Ureter (tissue), 1 donor: ENCODE measurements at regions not wholly inside any gene's neighbourhood (a gene's known extent, or its start where the extent isn't known, plus 50 kb on each side); places are given as distances from the start of the nearest gene placed in this dataset.

Experiments
- DNase-seq: peaks from one replicate; pipeline ENCODE4 v3.0.0-alpha.2; 2020; ENCODE audit warnings: low spot score
- donor health status: DM: yes; HTN: yes; CAD: no.

DNA sequence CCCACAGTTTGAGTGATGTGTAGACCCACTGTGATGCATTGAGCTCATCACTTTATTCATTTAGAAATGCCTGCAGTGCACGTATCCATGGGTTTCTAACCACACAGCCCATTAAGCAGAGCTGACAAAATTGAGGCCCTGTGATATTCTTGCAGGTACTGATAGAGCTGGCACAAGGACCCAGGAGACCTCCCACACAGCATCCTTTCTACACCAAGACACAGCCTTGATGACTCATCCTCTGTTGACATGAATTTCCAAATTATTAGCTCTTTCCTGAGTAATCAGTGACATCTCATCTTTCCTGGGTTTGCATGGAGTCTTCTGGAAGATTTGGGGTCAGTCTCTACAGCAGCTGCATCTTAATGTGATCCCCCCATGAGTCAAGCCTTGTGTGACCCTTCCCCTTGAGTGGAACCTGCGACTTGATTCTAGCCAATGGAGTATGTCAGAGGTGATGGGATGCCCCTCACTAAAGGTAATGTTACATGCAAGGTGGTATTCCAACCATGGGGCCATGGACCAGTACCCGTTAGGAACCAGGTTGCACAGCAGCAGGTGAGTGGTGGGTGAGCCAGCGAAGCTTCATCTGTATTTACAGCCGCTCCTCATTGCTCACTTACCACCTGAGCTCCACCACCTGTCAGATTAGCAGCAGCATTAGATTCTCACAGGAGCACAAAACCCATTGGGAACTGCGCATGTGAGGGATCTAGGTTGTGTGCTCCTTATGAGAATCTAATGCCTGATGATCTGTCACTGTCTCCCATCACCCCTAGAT is 181.1 kb upstream of the ARL4C start:
- no peak for DNase-seq

DNA sequence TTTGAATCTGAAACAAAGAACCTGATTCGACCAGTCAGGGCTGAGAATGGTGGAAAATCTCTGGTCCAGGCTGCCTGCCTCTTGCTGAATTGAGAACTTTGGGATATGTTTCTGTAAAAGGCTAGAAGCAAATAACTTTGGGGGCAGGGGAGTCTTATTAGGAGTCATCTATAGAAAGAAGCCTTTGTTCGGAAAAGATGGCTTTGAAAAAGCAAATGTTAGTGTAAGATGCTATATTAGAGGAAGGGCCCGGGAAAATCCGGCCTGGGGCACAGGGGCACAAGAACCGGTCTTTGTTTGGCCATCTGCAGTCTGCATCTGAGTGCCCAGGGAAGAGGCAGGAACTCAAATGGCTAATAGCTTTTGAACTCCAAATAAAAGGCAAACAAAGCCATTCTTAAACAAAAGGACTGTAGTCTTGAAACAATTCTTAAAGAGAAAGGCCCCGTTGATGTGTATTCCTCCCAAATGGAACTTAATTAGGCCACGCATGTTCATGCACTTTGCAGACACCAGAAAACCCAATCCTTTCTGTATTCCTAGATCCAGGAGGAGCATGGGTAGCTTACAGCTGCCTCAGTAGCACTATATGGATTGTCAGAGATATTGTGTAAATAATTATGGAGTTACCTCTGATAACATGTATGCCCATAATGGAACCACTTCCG is 180.0 kb upstream of the ARL4C start:
- DNase-seq, result no peak

DNA sequence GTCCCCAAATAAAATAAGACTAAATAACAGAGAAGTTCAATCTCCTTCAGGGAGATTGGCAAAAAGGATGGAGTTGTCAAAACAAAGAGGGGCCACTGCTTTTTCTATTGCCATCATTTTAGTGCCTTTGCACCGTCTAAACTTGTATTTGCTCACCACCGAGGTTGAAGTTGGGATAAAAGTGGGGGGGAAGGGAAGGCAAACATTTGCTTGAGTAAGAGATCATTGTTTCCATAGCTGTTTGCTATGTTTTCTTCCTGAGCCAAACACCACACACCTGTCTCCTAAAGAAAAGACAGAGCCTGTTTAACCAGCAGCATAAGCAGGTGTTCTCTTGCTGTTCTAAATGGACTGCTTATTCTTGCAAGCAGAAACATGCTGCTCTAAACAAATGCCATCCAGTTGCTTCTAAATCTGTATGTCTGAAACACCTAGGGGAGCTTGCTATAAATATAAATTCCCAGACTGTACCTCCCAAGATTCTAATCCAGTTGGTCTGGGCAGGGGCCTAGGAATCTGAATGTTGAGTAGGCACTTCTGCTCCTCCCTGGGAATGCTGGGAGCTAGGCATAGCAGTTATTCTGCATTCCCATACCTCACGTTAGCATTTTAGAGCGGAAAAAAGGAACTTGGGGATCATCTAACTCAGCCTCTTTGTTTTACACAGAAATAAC is 179.4 kb upstream of the ARL4C start:
- DNase-seq, result no peak

DNA sequence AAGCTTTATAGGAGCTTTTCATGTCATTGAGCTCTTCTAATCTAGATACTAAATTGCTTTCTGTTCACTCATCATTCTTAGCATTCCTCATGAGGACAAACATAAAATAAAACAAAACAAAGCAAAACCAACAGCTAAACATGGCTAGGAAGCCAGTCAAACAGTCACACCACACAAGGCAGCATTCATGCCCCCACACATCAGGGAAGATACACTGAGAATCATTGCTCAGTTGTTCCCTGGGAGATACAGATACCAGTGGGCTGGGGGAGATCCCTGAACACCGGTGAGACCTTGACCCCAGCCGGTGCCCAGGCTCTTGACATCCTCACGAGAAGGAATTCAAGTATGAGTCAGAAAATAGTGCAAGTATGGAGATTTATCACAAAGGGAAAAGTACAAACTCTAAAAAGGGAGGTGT is 177.9 kb upstream of the ARL4C start:
- no peak for DNase-seq

DNA sequence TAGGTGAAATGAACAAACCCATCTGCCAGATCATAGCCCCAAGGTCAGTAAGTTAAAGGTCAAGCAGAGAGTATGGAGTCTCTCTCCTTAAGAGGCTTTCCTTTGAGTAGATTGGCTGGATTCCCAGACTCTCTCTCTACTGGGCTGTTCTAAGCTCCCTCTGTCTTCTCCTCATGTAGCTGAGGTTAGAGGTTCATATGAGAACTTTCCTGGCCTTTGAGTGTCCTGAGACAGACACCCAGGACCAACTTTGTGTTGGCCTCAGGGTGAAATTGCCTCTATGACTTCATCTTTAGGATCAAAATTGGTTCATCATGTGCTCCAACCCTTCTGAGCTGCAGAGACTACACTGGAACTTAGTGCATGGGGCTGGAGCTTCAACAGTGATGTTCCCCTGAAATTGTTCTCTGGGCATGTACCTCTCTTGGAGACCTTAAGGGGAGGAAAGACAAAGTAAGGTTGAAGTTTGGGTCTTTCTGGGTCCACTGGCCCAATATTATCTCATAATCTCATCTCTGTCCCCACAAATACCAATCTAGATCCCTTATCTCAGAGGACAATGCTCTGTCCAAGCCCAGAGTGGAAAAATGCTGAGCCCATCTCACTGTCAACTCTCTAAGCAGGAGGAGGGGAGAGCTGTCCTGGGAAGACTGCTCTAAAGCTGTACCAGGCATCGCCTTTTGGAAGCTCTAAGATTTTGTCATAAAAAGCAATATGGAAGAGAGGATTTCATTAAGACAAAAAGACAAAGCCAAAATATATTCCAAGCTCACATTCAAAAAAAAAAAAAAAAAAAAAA is 177.3 kb upstream of the ARL4C start:
- no peak for DNase-seq

DNA sequence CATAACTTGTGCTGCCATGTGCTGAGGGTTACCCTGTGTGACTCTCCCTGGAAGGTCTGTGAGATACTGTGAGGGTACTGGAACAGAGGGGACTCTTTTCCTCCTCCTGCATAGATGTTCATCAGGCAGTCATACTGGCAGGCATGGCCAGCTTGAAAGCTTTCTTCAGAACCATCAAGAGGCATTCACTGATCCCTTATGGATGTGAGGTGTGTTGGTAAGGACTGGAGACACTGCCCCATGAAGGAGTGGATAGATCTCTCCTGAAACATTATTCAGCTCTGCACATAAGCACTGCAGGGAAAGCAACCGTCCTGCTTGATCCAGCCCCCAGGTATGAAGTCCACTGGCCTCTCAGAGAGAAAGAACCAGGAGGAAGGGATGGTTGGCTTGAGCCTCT is 176.6 kb upstream of the ARL4C start:
- no peak for DNase-seq

DNA sequence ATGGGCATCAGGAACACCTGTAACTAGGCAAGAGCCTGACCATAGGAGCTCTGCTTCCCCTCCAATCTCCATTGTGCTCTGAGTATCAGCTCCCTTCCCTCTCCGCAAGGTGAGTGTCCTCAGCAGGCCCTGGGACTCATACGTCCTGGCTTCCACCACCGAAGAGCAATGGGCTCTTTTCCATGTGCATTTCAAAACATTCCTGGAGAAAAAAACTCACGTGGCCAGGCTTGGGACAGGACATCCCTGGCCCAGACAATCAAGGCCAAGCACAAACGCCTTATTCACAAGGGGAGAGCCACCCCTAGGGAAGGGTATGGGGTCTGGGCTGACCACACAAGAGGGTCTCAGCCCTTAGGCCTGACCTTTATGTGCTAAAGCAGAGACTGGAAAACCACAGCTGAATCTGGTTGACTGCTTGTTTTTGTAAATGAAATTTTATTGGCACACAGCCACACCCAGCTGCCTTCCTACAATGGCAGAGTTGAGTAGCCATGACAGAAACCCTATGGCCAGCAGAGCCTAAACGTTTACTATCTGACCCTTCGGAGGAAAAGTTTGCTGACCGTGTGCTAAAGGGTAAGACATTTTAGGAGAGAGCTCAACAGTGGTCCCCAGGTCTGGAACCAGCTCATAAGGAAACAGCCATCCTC is 175.7 kb upstream of the ARL4C start:
- DNase-seq, result no peak

DNA sequence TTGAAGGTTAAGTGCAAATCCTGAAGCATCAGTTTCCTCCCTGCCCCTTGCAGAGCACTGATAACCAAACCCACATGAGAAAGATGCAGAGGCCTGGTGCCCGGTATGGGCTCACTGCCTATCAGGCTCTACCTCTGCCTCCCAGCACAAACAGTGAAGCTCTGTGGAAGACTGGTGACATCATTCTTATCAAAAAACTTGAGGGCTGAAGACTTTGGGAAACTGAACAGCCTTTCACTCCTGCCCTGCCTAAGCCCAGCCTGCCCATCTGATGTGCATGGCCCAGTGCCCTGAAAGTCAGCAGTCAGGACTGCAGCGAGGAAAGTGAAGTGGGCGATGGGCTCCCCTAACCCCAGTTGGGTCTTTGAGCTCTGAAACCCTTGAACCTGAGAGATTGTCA is 174.8 kb upstream of the ARL4C start:
- DNase-seq, result no peak

DNA sequence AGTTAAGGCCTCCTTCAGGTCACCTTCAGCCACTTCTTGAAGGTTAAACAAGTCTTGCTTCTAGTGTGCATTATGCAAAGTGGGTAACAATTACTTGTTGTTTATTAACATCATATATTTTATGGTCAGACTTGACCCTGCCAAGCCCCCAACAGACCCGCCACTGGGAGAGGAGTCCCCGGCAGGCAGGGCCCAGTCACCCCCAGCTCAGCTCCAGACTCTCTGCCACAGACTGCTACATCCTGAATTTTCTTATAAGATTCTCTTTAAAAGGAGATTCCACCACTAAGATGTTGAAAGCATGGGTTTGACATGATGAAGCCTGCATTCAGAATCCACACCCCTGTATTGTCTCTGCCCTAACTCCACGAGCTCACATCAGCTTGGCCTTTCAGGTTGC is 174.3 kb upstream of the ARL4C start:
- DNase-seq, result no peak

DNA sequence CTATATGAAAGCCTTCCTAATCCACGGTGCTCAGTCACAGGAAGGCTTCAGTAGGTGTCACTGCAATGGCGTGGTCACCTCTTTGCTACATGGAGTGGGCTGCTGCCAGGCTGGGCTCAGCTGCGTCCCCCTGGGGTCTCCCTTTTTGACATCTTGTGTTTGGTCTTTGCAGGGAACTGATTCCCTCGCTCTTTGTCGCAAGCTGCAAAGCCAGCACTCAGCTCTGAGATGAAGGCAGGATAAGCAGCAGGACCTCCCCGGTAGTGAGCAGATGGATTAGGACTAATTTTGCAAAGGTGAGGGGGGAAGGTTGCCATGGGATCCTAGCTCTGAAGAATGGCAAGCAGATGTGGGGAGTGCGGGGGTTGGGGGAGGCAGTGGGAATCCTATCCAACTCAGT is 173.9 kb upstream of the ARL4C start:
- DNase-seq, result no peak

DNA sequence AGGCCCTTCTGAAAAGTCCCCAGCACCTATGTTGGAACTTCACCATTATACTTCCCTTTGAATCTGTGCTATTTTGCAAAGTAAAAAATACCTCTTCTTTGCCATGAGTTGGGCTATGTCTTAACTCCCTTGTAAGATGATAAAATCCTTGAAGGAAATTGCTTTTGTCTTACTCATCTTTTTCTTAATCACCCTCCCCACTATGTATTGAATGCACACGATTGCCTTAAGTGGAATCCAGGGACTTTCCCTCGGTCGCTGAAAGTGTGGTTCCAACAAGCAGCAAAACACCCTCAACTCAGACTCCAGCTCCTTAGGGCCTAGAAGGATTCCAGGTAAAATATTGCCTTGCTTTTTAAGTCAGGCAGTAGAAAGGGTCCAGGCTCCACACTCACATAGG is 173.2 kb upstream of the ARL4C start:
- DNase-seq, result no peak

DNA sequence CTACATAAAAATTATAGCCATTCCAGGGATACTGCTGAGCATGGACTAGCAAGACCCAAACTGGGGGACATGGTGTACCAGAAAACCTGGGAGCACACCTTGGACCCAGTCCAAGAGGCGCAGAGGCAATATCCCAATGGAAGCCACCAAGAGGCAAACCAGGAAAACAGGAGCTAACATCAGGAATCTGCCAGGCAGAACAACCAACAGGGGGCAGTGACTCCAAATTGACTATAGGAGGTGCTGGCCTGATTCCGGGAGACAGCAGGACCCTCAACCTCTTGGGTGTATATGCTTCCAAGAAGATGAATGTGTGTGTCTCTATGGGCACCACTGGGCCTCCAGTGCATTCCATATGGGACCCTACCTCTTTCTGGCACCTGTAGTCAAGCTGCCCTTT is 172.7 kb upstream of the ARL4C start:
- no peak for DNase-seq

DNA sequence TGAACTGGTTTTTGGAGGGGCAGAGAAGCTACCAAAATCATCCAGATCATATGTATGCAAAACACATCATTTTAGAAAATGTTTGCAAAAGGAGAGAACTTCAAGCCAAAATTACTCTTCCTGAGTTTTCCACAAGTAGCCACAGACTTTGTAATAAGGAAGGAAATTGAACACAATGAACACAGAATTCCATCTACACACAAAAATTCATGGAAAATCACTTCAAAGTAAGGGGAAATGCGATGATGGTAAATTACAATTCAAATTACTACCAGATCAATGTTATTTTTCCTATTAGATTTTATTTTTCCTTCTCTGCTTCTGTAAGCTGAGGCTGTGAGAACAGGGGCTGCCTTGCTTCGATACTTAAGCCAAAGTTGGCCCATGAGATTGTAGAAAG is 172.1 kb upstream of the ARL4C start:
- DNase-seq, result no peak

DNA sequence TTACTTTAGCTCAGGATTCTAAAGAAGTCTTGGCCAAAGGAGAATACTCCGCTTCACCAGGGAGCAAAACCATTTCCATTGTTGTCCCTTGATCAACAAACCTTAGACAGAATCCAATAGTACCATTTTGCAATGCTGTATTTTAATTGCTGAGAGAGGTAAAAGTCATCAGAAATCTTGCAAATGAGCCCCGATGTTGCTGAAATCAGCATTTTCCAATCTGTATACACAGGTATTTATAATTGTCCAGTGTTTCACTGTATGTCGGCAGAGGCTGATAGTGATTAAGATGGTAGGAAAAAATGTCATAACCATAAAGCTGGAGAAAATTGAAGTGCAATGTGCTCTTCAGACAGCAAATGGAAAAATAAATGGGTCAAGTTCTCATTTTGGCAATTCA is 170.0 kb upstream of the ARL4C start:
- no peak for DNase-seq

DNA sequence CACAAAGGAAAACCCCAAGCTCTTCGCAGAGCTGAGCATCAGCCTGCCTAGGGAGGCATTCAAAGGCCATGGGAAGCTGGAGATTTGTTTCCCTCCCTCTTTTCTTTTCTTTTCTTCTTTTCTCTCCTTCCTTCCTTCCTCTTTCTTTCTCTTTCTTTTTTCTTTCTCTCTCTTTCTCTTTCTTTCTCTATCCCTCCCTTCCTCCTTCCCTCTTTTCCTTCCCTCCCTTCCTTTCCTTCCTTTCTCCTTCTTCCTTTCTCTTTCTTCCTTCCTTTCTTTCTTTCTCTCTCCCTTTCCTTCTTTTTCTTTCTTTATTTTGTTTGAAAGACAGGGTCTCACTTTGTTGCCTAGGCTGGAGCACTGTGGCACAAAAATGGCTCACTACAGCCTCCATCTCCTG is 168.4 kb upstream of the ARL4C start:
- DNase-seq, result no peak

DNA sequence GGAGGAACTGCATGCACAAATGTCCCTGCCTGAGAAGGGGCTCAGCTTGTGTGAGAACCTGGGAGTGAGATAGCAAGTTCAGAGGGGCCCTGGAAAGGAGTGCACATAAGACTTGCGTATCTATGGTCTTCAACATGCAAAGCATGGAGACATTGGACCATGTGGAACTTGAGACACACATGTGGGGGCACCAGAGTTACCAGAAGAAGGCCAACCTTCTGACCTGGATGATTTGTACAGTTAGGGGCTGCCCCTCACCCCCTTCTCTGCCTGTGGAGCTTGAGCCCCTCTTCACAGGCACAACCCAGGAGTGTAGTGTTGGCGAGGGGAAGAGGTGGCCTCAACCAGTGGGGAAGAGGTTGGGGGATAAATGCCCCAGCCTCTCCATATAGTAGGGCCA is 165.0 kb upstream of the ARL4C start:
- no peak for DNase-seq

DNA sequence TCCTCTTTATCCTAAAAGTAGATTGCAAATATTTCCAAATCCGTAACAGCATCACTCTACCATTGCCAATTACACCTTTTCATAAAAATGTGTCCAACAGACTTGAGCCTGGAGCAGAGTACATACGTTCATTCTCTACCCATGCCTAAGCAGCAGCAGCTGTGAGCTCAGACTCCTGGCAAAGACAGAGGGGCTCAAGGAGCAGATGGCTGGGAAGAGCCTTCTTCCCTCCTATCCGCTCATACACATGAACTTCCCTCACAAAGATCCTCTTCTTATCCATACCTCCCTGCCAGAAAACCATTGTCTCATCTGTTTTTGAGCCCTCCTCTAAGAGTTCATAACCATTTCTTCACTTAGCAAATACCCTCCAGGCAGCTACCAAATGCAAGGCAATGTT is 164.3 kb upstream of the ARL4C start:
- no peak for DNase-seq

DNA sequence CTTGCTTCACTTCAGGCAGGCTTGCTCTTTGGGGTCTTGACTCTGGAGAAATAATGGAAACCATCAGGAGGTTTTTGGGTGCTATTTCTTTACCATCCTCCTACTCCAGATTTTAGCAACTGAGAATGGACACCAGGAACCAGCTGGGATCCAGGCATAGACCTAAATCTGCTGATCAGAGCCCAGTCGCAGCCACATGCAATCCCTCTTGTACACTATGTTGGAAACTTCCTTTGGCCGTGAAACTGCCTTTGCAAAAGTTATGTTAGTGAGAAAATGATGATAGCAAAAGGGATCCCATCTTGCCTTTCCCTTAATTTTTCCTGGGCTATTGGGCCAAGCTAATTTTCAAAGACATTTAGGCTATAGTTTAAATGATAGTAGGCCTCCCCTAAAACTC is 158.8 kb upstream of the ARL4C start:
- no peak for DNase-seq

DNA sequence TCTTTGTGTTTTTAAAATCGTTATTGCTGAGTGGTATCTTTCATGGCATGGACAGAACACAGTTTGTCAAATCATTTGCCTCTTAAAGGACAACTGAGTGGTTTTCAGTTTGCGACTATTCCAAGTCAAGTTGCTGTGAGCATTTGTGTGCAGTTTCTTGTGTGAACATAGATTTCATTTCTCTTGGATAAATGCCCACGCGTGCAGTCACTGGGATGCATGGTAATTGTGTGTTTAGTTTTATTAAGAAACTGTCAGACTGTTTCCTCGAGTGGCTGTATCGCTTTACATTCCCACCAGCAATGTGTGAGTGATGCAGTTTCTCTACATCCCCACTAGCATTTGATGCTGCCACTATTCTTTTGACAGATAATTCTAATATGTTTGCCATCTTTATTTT is 154.0 kb upstream of the ARL4C start:
- no peak for DNase-seq

DNA sequence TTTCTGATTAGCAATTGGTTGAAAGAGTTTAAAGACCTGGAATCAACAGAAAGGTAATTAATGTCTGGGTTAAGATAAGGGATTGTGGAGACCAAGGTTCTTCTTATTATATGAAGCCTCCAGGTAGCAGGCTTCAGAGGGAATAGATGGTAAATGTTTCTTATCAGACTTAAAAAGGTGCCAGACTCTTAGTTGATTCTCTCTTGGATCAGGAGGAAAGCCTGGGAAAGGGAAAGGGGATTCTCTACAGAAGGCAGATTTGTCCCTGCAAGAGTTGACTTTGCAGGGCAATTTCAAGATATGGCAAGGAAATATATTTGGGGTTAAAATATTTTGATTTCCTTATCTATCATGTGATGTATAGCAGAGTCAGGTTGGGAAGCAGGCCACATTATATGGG is 153.1 kb upstream of the ARL4C start:
- no peak for DNase-seq

DNA sequence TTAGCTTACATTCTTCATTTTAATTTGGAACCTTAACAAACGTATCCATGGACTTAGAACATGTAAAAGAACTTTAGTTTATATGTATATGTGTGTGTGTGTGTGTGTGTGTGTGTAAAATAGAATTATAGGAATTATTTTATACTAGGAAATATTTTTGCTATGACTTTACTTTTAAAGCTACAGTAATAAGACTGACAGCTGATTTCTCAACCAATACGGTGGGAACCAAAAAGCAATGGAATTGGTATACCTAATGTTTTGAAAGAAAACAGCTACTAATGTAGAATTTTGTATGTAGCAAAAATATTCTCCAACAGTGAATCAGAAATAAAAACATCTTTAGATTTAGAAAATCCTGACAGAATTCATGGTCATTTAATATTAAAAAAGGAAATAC is 146.5 kb upstream of the ARL4C start:
- DNase-seq, result no peak

DNA sequence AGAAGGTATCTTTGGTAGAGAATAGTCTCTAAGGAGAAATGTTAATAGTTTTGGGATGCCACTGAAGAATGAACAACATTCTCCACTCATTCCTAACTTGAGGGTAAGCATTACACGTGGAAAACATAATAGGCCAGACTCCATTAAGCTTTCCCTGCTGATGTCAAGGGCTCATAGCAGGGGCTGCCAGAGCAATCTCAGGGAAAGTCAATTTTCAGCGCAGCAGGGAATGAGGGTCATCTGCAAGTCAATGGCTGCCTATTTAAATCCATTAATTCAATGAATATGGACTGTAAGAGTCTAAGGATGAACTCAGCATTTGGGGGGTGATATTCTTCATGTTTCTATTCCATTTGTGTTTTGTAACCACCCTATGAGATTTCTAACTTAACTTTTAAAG is 144.2 kb upstream of the ARL4C start:
- no peak for DNase-seq
